Cardiac muscle cell (in vitro differentiated cells and primary cell): ENCODE measurements at regions not wholly inside any gene's neighbourhood (a gene's known extent, or its start where the extent isn't known, plus 50 kb on each side); places are given as distances from the start of the nearest gene placed in this dataset.

Experiments used
- DNase-seq, 2 donors: peaks; one replicate each; pipeline versions ENCODE4 v3.0.0 to v3.0.0-alpha.2; 2010 to 2017; ENCODE audit warnings: low read depth in 1 of 2, low spot score in 1 of 2
- H3K27ac ChIP-seq: fragments of 200-600 bp; sonication (generic); 2 replicates; pipeline ENCODE4 v1.5.1; 2016
- H3K27me3 ChIP-seq: fragments of 200-600 bp; sonication (generic); 2 replicates; pipeline ENCODE4 v1.6.0; 2016; ENCODE audit warnings: control low read depth
- H3K36me3 ChIP-seq: fragments of 200-600 bp; sonication (generic); 2 replicates; pipeline ENCODE4 v1.5.1; 2016; ENCODE audit warnings: control low read depth
- H3K4me1 ChIP-seq: fragments of 200-600 bp; sonication (generic); 2 replicates; pipeline ENCODE4 v1.8.1; 2017; ENCODE audit warnings: low read depth, mild to moderate bottlenecking, mixed run types
- H3K4me3 ChIP-seq: fragments of 200-600 bp; sonication (generic); 2 replicates; pipeline ENCODE4 v1.5.1; 2016; ENCODE audit warnings: mild to moderate bottlenecking
- H3K9me3 ChIP-seq: fragments of 200-600 bp; sonication (generic); 2 replicates; pipeline ENCODE4 v1.5.1; 2017; ENCODE audit warnings: low read depth, mild to moderate bottlenecking, control low read depth
- CTCF ChIP-seq: IDR thresholded peaks from 2 replicates; pipeline ENCODE4 v1.5.1; 2012; ENCODE audit warnings: low read depth, mild to moderate bottlenecking, low read length

GRCh38 chr6:137999815-138000214, 107.4 kb downstream of the PERP start:
- no peak overlapping the region for H3K27ac ChIP-seq
- H3K27me3 ChIP-seq, result no peaks in the 10 kb centered on the region
- H3K4me3 ChIP-seq, result no peak overlapping the region
- no peaks in the 10 kb centered on the region for H3K9me3 ChIP-seq
- no peaks in the 10 kb centered on the region for H3K4me1 ChIP-seq
- TF ChIP-seq CTCF, result no peak
- no peaks in the 10 kb centered on the region for H3K36me3 ChIP-seq
- no peak for DNase-seq

GRCh38 chr6:138000941-138001340, 106.3 kb downstream of the PERP start:
- H3K4me3 ChIP-seq, result no peak overlapping the region
- no peak overlapping the region for H3K27ac ChIP-seq
- no peak for TF ChIP-seq CTCF
- no peaks in the 10 kb centered on the region for H3K27me3 ChIP-seq
- H3K9me3 ChIP-seq, result no peaks in the 10 kb centered on the region
- H3K36me3 ChIP-seq, result no peaks in the 10 kb centered on the region
- no peak for DNase-seq
- H3K4me1 ChIP-seq, result no peaks in the 10 kb centered on the region

GRCh38 chr6:138001750-138002349, 105.4 kb downstream of the PERP start:
- H3K4me3 ChIP-seq, result no peak overlapping the region
- no peaks in the 10 kb centered on the region for H3K36me3 ChIP-seq
- TF ChIP-seq CTCF, result peak; percentile 97
- no peaks in the 10 kb centered on the region for H3K9me3 ChIP-seq
- H3K27ac ChIP-seq, result no peak overlapping the region
- DNase-seq, result peak; percentile 64 to 69
- H3K27me3 ChIP-seq, result no peaks in the 10 kb centered on the region
- H3K4me1 ChIP-seq, result no peaks in the 10 kb centered on the region

GRCh38 chr6:138004430-138005287, 102.6 kb downstream of the PERP start:
- Histone ChIP-seq H3K4me1 (peaks cover 6% of the 10 kb centered on the region), H3K36me3 (no peaks in the 10 kb centered on the region), H3K9me3 (no peaks in the 10 kb centered on the region), H3K27me3 (no peaks in the 10 kb centered on the region), H3K27ac (no peak overlapping the region), H3K4me3 (no peak overlapping the region)
- TF ChIP-seq CTCF, result peak; percentile 56
- peak; percentile 53 to 54 for DNase-seq

GRCh38 chr6:138005846-138006245, 101.4 kb downstream of the PERP start:
- TF ChIP-seq CTCF, result no peak
- Histone ChIP-seq H3K27me3 (no peaks in the 10 kb centered on the region), H3K36me3 (no peaks in the 10 kb centered on the region), H3K4me1 (peaks cover 6% of the 10 kb centered on the region), H3K4me3 (no peak overlapping the region), H3K9me3 (no peaks in the 10 kb centered on the region), H3K27ac (no peak overlapping the region)
- no peak for DNase-seq
